HepG2 (cell line): ENCODE measurements at regions not wholly inside any gene's neighbourhood (a gene's known extent, or its start where the extent isn't known, plus 50 kb on each side); places are given as distances from the start of the nearest gene placed in this dataset.

Experiments
- ATAC-seq: fragments of 200-7000 bp; cut with Tn5 transposase; 3 replicates; pipeline ENCODE4 v1.9.1; 2020; ENCODE audit warnings: mild to moderate bottlenecking, moderate library complexity
- BruUV-seq: library from RNA; stranded (reverse); fragments of 400-500 nt; replicated peaks from 2 replicates; lab custom pipeline; 2021; lab: Mats Ljungman, UMichigan
- CTCF ChIA-PET: fragments of 300-600 bp; formaldehyde crosslinking; extraction: SDS; loops from one replicate; lab custom pipeline; 2021; ENCODE audit warnings: low total read pairs, inconsistent platforms, low intra/inter-chr PET ratio; lab: Yijun Ruan, JAX
- POLR2A ChIA-PET: fragments of 350-600 bp; sonication (Branson Sonifier 250); formaldehyde crosslinking; loops from one replicate; lab custom pipeline; 2020; ENCODE audit warnings: antibody characterized with exemption, inconsistent platforms; lab: Yijun Ruan, JAX
- DNase-seq: peaks from one replicate; pipeline ENCODE4 v3.0.0-alpha.2; 2015; ENCODE audit warnings: low spot score
- FAIRE-seq: peaks from 3 replicates; lab custom pipeline; 2011; peaks lifted over from hg19 to GRCh38; lab: Jason Lieb, UNC
- H2AFZ ChIP-seq: one replicate; pipeline ENCODE4 v1.6.1; 2011; ENCODE audit warnings: low read length, inconsistent platforms
- H3K27ac ChIP-seq: fragments of 300-600 bp; 3 replicates; pipeline ENCODE4 v1.8.0; 2011; ENCODE audit warnings: mixed run types, mild to moderate bottlenecking, mixed read lengths, low read length, inconsistent platforms; ENCODE audit not compliant: insufficient read depth; ENCODE audit errors: extremely low read length
- H3K27me3 ChIP-seq, 2 experiments: fragments of 200-600 bp in 1 of 2; 2 replicates in 1 of 2; 3 replicates in 1 of 2; pipeline versions ENCODE4 v1.6.0 to v1.8.0; 2011; ENCODE audit warnings: low read length in 2 of 2, mild to moderate bottlenecking in 2 of 2, moderate library complexity in 2 of 2, inconsistent platforms in 1 of 2; ENCODE audit not compliant: insufficient read depth in 2 of 2, control insufficient read depth in 1 of 2
- H3K36me3 ChIP-seq, 2 experiments: fragments of 200-600 bp in 1 of 2; replicated peaks in 1 of 2; 2 replicates in 1 of 2; 3 replicates in 1 of 2; pipeline versions ENCODE4 v1.5.1 to v1.8.0; 2011; ENCODE audit warnings: low read length in 2 of 2, inconsistent platforms in 1 of 2; ENCODE audit not compliant: insufficient read depth in 2 of 2, control insufficient read depth in 1 of 2
- H3K4me1 ChIP-seq: 2 replicates; pipeline ENCODE4 v1.5.1; 2012; ENCODE audit warnings: low read length, inconsistent platforms; ENCODE audit not compliant: insufficient read depth
- H3K4me2 ChIP-seq: 2 replicates; pipeline ENCODE4 v1.6.0; 2011; ENCODE audit warnings: low read depth, low read length, inconsistent platforms
- H3K4me3 ChIP-seq, 3 experiments: fragments of 200-600 bp in 1 of 3; sonication (generic), shearing (Covaris generic) in 1 of 3; replicated peaks in 1 of 3; 2 replicates each; pipeline ENCODE4 v1.5.1; 2011 to 2016; ENCODE audit warnings: low read length in 3 of 3, inconsistent platforms in 2 of 3, low read depth in 2 of 3, mild to moderate bottlenecking in 2 of 3, control low read depth in 1 of 3, mixed read lengths in 1 of 3; ENCODE audit not compliant: insufficient read depth in 1 of 3
- H3K79me2 ChIP-seq: one replicate; pipeline ENCODE4 v1.6.1; 2011; ENCODE audit warnings: low read length, inconsistent platforms; ENCODE audit not compliant: insufficient read depth
- H3K9ac ChIP-seq: 2 replicates; pipeline ENCODE4 v1.6.0; 2011; ENCODE audit warnings: mild to moderate bottlenecking, low read depth, low read length, inconsistent platforms; ENCODE audit not compliant: insufficient read depth
- H3K9me3 ChIP-seq: 2 replicates; pipeline ENCODE4 v1.5.1; 2012; ENCODE audit warnings: mild to moderate bottlenecking, low read length
- H4K20me1 ChIP-seq: 2 replicates; pipeline ENCODE4 v1.6.0; 2011; ENCODE audit warnings: inconsistent platforms, mild to moderate bottlenecking, low read length, moderate library complexity; ENCODE audit not compliant: insufficient read depth
- ELF1 ChIP-seq: sonication (generic); formaldehyde crosslinking; IDR thresholded peaks from 2 replicates; pipeline ENCODE4 v1.4.0; 2020; ENCODE audit warnings: missing genetic modification reagents
- FOXO1 ChIP-seq: sonication (generic); formaldehyde crosslinking; IDR thresholded peaks from 2 replicates; pipeline ENCODE4 v1.4.0; 2020; ENCODE audit warnings: missing genetic modification reagents
- GZF1 ChIP-seq: sonication (generic); formaldehyde crosslinking; IDR thresholded peaks from 2 replicates; pipeline ENCODE4 v1.5.1; 2020; ENCODE audit warnings: mild to moderate bottlenecking, missing genetic modification reagents
- HIVEP1 ChIP-seq: sonication (generic); formaldehyde crosslinking; IDR thresholded peaks from 2 replicates; pipeline ENCODE4 v1.4.0; 2020; ENCODE audit warnings: mild to moderate bottlenecking, missing genetic modification reagents
- KDM2A ChIP-seq: sonication (generic); formaldehyde crosslinking; IDR thresholded peaks from 2 replicates; pipeline ENCODE4 v1.4.0; 2020; ENCODE audit warnings: low read depth, missing genetic modification reagents, borderline replicate concordance
- NFIB ChIP-seq: sonication (generic); formaldehyde crosslinking; IDR thresholded peaks from 2 replicates; pipeline ENCODE4 v1.9.0; 2021; ENCODE audit warnings: missing genetic modification reagents, mild to moderate bottlenecking, borderline replicate concordance
- PHF20 ChIP-seq: sonication (generic); formaldehyde crosslinking; IDR thresholded peaks from 2 replicates; pipeline ENCODE4 v1.5.0; 2020; ENCODE audit warnings: mild to moderate bottlenecking, missing genetic modification reagents
- RBAK ChIP-seq: sonication (generic); formaldehyde crosslinking; IDR thresholded peaks from 2 replicates; pipeline ENCODE4 v1.5.1; 2020; ENCODE audit warnings: mild to moderate bottlenecking, missing genetic modification reagents
- RFX5 ChIP-seq: IDR thresholded peaks from 2 replicates; pipeline ENCODE4 v1.6.1; 2011; ENCODE audit warnings: low read depth, low read length, improper control_type of control experiment
- SIN3A ChIP-seq: IDR thresholded peaks from 2 replicates; pipeline ENCODE4 v1.6.1; 2011; ENCODE audit warnings: low read depth, mild to moderate bottlenecking, control low read depth, low read length, borderline replicate concordance
- SMAD1 ChIP-seq: sonication (generic); formaldehyde crosslinking; IDR thresholded peaks from 2 replicates; pipeline ENCODE4 v1.4.0; 2020; ENCODE audit warnings: missing genetic modification reagents, low read depth, mild to moderate bottlenecking, borderline replicate concordance
- SMAD9 ChIP-seq: sonication (generic); formaldehyde crosslinking; IDR thresholded peaks from 2 replicates; pipeline ENCODE4 v1.5.1; 2020; ENCODE audit warnings: mild to moderate bottlenecking, missing genetic modification reagents
- TP53 ChIP-seq: sonication (generic); formaldehyde crosslinking; conservative IDR thresholded peaks from 2 replicates; pipeline ENCODE4 v1.4.0; 2020; ENCODE audit warnings: missing genetic modification reagents
- ZNF326 ChIP-seq: sonication (generic); formaldehyde crosslinking; IDR thresholded peaks from 2 replicates; pipeline ENCODE4 v1.4.0; 2020; ENCODE audit warnings: missing genetic modification reagents, borderline replicate concordance
- ZNF720 ChIP-seq: sonication (generic); formaldehyde crosslinking; IDR thresholded peaks from 2 replicates; pipeline ENCODE4 v1.4.0; 2020; ENCODE audit warnings: missing genetic modification reagents
- ZNF788 ChIP-seq: sonication (generic); formaldehyde crosslinking; IDR thresholded peaks from 2 replicates; pipeline ENCODE4 v1.5.0; 2020; ENCODE audit warnings: mild to moderate bottlenecking, missing genetic modification reagents, borderline replicate concordance
- WGBS: methylation state at CpG from one replicate; pipeline ENCODE4 v1.1.6; 2017; ENCODE audit warnings: low lambda C conversion rate; 5-methylcytosine and 5-hydroxymethylcytosine counted together
- in situ Hi-C: cut with HindIII; loops from 2 replicates; pipeline ENCODE4 v1.10.0; 2017; ENCODE audit warnings: low pct_unique_long_range_greater_than_20kb; ENCODE audit not compliant: extremely low pct_ligation_motif_present
- intact Hi-C: fragments of 100-400 bp; cut with micrococcal nuclease; formaldehyde crosslinking; loops from one replicate; pipeline ENCODE4 v1.10.0; 2022; ENCODE audit not compliant: unreplicated experiment
- TF ChIP-seq, protein P1 (sequence below): sonication (generic); formaldehyde crosslinking; IDR thresholded peaks from 2 replicates; pipeline ENCODE4 v1.4.0; 2020; ENCODE audit warnings: mild to moderate bottlenecking, missing genetic modification reagents, borderline replicate concordance
- TF ChIP-seq, protein P2 (sequence below): sonication (generic); formaldehyde crosslinking; conservative IDR thresholded peaks from 2 replicates; pipeline ENCODE4 v1.4.0; 2020; ENCODE audit warnings: missing genetic modification reagents

DNA sequence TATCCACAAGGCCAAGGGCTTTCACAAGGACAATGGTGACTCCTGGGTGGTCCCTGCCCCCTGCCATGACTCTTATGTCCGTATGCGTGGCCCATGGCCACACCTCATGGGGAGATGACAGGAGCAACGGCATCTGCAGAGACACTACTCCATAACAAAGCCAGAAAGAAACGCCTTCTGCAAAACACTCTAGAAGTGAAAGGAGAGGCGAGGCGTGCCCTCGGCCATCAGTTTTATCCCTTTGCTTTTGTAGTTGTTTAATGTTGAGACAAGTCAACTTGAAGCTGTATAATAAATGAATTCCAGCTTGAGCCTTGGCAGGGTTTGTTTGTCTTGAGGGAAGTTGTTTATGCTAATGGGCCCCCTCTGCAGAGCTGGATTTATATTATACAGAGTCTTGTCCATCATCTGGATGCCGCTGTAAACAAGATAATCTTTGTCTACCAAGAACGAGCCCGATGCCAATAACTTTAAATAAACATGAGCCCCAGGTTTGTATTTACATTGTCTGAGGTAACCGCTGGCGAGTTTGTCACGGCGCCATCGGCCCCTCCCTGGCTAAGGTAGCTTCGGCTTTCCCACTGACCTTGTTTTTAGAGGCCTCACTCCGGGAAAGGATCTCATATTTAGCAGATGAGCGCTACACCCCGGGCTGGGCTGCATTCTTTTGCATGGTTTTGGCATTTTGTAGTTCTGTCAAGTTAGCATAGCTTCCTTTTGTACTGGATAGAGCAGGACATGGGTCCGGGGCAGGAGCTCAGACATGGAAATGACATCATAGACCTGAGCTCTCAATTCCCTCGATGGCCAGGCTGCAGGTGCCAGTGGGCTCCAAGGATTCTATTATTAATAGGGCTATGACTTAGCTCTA, 165.3 kb downstream of the ERCC6L2 start:
- Histone ChIP-seq H3K27me3 (peaks cover 1 to 20% of the 10 kb centered on the region in 2 experiments; a peak in 3 of 5 replicates), H3K9me3 (no peaks in the 10 kb centered on the region; the same call in 1 of the 2 replicates), H3K27ac (no peak overlapping the region), H2AFZ (no peak overlapping the region), H3K4me3 (peak overlapping the region in 1 of 3 experiments; percentile 25; a peak in 1 of 6 replicates), H4K20me1 (no peaks in the 10 kb centered on the region), H3K9ac (no peak overlapping the region), H3K4me1 (peaks cover 15% of the 10 kb centered on the region), H3K36me3 (no peaks in the 10 kb centered on the region), H3K79me2 (no peaks in the 10 kb centered on the region), H3K4me2 (peak overlapping the region; percentile 59)
- in situ Hi-C loops (no loop called here), intact Hi-C loops (no loop called here)
- ChIA-PET CTCF (no interaction called here), POLR2A (no interaction called here)
- no peak for FAIRE-seq
- peak; percentile 74 for ATAC-seq
- no TSS peak for BruUV-seq
- WGBS: 7% methylated on average over 19 of the region's 21 CpGs
- DNase-seq: peak; percentile 37
- TF ChIP-seq TP53 (no peak), RBAK (no peak), SIN3A (no peak), NFIB (CRISPR knock-in tag) (no peak), ZNF788 (no peak), PHF20 (CRISPR knock-in tag) (no peak), ELF1 (CRISPR knock-in tag) (no peak), GZF1 (CRISPR knock-in tag) (no peak), FOXO1 (CRISPR knock-in tag) (no peak), SMAD9 (CRISPR knock-in tag) (no peak), HIVEP1 (no peak), ZNF720 (no peak), KDM2A (no peak), SMAD1 (CRISPR knock-in tag) (no peak), RFX5 (no peak), ZNF326 (no peak)
- TF ChIP-seq, protein P1, sequence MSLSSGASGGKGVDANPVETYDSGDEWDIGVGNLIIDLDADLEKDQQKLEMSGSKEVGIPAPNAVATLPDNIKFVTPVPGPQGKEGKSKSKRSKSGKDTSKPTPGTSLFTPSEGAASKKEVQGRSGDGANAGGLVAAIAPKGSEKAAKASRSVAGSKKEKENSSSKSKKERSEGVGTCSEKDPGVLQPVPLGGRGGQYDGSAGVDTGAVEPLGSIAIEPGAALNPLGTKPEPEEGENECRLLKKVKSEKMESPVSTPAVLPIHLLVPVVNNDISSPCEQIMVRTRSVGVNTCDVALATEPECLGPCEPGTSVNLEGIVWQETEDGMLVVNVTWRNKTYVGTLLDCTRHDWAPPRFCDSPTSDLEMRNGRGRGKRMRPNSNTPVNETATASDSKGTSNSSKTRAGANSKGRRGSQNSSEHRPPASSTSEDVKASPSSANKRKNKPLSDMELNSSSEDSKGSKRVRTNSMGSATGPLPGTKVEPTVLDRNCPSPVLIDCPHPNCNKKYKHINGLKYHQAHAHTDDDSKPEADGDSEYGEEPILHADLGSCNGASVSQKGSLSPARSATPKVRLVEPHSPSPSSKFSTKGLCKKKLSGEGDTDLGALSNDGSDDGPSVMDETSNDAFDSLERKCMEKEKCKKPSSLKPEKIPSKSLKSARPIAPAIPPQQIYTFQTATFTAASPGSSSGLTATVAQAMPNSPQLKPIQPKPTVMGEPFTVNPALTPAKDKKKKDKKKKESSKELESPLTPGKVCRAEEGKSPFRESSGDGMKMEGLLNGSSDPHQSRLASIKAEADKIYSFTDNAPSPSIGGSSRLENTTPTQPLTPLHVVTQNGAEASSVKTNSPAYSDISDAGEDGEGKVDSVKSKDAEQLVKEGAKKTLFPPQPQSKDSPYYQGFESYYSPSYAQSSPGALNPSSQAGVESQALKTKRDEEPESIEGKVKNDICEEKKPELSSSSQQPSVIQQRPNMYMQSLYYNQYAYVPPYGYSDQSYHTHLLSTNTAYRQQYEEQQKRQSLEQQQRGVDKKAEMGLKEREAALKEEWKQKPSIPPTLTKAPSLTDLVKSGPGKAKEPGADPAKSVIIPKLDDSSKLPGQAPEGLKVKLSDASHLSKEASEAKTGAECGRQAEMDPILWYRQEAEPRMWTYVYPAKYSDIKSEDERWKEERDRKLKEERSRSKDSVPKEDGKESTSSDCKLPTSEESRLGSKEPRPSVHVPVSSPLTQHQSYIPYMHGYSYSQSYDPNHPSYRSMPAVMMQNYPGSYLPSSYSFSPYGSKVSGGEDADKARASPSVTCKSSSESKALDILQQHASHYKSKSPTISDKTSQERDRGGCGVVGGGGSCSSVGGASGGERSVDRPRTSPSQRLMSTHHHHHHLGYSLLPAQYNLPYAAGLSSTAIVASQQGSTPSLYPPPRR (CRISPR knock-in tag): no peak
- TF ChIP-seq, protein P2, sequence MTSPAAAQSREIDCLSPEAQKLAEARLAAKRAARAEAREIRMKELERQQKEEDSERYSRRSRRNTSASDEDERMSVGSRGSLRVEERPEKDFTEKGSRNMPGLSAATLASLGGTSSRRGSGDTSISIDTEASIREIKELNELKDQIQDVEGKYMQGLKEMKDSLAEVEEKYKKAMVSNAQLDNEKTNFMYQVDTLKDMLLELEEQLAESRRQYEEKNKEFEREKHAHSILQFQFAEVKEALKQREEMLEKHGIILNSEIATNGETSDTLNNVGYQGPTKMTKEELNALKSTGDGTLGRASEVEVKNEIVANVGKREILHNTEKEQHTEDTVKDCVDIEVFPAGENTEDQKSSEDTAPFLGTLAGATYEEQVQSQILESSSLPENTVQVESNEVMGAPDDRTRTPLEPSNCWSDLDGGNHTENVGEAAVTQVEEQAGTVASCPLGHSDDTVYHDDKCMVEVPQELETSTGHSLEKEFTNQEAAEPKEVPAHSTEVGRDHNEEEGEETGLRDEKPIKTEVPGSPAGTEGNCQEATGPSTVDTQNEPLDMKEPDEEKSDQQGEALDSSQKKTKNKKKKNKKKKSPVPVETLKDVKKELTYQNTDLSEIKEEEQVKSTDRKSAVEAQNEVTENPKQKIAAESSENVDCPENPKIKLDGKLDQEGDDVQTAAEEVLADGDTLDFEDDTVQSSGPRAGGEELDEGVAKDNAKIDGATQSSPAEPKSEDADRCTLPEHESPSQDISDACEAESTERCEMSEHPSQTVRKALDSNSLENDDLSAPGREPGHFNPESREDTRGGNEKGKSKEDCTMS (CRISPR knock-in tag): no peak
